ENCODE measurements at regions not wholly inside any gene's neighbourhood (a gene's known extent, or its start where the extent isn't known, plus 50 kb on each side); places are given as distances from the start of the nearest gene placed in this dataset.

DNA sequence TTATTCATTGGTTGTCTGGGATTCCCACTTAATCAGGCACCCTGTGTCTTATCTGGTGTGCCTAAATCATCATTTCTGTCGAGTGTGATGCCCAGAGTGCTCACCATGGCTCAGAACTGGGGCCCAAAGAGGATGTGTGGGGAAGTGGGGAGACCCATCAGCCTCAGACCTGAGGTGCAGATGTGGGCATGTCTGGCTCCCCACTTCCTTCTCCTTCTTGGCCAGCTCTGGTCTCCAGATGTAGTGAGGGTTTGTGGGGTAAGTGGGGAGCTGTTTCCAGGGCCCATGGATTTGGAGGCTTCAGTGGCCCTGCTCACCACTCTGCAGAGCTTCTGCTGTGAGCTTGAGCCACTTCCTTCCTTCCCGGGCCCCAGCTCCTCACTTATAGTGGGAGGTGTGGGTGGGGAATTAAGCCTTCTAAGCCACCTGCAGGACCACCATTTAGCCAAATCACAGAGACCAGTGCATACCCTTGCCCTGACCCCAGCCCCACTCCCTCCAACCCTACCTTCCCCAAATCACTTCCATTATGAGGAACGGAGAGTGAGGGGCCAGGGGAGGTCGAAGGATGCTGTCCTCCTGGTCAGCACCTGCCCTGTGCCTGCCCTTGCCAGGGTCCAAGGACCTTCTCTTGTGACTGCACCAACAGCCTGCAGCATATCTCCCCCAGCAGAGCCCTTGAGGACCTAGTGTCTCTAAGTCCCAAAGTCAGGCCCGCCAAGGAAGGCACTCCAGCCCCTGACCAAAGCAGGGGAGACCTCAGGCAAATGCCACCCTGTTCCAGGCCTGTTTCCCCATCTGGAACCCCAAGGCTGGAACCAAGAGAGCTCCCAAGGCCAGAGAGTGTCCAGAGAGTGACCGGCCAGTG is 278.2 kb upstream of the RTL1 start:
- no peak for DNase-seq (ENCODE audit: extremely low read depth, low read depth)
- no peak overlapping the region for H3K4me3 ChIP-seq (replicated peaks; ENCODE audit: low read depth, low read length)
- TF ChIP-seq, protein P1, sequence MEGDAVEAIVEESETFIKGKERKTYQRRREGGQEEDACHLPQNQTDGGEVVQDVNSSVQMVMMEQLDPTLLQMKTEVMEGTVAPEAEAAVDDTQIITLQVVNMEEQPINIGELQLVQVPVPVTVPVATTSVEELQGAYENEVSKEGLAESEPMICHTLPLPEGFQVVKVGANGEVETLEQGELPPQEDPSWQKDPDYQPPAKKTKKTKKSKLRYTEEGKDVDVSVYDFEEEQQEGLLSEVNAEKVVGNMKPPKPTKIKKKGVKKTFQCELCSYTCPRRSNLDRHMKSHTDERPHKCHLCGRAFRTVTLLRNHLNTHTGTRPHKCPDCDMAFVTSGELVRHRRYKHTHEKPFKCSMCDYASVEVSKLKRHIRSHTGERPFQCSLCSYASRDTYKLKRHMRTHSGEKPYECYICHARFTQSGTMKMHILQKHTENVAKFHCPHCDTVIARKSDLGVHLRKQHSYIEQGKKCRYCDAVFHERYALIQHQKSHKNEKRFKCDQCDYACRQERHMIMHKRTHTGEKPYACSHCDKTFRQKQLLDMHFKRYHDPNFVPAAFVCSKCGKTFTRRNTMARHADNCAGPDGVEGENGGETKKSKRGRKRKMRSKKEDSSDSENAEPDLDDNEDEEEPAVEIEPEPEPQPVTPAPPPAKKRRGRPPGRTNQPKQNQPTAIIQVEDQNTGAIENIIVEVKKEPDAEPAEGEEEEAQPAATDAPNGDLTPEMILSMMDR (IDR thresholded peaks at IDR 0.05; ENCODE audit: low read depth, low read length, missing control alignments) = no peak

DNA sequence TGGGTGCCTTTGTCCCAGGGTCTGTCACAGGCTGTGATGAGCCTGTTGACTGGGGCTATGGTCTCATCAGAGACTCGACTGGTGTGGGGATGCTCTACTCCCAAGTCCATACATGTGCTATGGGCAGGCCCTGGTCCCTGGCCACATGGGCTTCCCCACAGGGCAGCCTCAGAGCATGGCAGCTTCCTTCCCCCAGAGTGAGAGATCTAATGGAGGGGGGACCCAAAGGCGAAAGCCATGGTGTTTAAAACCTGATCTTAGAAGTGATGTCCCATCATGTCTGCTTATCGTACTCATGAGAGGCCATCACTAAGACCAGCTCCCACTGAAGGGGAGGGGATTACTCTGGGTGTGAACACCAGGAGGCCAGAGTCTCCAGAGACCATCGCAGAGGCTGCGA is 279.0 kb upstream of the RTL1 start:
- no peak overlapping the region for H3K4me3 ChIP-seq (replicated peaks; ENCODE audit: low read depth, low read length)
- no peak for DNase-seq (ENCODE audit: extremely low read depth, low read depth)
- TF ChIP-seq, protein P1 (IDR thresholded peaks at IDR 0.05; ENCODE audit: low read depth, low read length, missing control alignments) = no peak

DNA sequence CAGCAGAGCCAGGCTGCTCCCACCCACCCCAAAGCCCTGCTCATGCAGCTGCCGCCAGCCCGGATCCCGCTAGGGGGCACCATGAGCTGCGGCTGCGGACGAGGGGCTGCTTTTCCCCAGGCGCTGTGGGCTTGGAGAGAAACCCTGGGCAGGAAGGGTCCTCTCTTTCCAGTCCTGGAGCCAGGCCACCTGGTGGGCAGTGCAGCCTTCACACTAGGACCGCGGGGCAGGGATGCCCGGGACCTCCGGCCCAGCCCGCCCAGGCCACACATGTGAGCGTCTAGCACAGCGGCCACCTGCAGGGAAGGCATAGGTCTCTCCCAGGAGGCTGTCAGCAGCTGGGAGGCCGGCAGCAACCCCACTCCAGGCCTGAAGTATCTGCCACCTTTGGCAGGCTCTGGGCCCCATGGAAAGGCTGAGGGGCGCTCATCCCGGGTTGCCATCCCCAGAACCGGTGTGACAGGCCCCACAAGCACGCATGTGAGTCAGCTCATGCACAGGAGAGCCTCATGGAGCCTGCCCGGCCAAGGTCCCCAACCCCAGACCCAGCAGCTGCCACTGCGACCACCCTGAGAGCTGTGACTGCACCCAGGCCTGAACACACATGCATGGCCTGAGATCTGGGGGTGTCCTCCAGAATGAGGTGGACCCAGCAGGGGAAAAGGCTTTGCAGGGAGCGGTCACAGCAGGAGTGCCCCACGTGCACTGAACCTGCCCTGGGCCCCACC is 280.0 kb upstream of the RTL1 start:
- H3K4me3 ChIP-seq (replicated peaks; ENCODE audit: low read depth, low read length) = no peak overlapping the region
- TF ChIP-seq, protein P1 (IDR thresholded peaks at IDR 0.05; ENCODE audit: low read depth, low read length, missing control alignments) = no peak
- DNase-seq (ENCODE audit: extremely low read depth, low read depth) = no peak

DNA sequence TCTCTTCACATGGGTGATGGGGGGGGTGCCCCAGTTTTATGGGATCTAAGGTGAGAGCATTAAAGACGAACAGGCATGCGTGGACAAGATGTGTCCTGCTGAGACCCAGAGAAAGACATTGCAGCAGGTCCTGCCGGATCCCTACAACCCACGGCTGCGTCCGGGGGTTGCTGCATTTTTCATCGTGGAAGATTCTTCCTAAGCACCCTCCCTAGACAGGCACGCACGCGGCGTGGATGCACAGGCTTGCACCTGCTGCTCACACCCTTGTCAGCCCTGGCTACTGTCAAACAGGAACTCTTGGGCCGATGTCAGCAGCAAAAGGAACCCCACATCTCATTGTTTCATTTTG is 280.6 kb upstream of the RTL1 start:
- no peak for DNase-seq (ENCODE audit: extremely low read depth, low read depth)
- no peak overlapping the region for H3K4me3 ChIP-seq (replicated peaks; ENCODE audit: low read depth, low read length)
- TF ChIP-seq, protein P1 (IDR thresholded peaks at IDR 0.05; ENCODE audit: low read depth, low read length, missing control alignments) = no peak

DNA sequence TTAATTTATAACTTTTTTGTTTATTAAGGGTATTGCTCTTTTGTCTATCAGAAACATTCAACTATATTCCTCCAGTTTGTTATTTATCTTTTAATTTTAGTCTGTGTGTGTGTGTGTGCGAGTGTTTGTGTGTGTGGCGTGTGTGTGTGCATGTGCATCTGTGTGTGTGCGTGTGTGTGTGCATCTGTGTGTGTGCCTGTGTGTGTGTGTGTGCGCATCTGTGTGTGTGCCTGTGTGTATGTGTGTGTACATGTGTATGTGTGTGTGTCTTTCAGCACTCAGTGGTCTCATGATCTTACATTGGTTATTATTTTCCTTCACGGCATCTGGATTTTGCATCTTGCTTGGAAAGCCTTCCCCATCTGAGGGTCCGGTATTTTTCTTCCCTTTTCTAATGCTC is 281.1 kb upstream of the RTL1 start:
- TF ChIP-seq, protein P1 (IDR thresholded peaks at IDR 0.05; ENCODE audit: low read depth, low read length, missing control alignments) = no peak
- H3K4me3 ChIP-seq (replicated peaks; ENCODE audit: low read depth, low read length) = no peak overlapping the region
- no peak for DNase-seq (ENCODE audit: extremely low read depth, low read depth)

DNA sequence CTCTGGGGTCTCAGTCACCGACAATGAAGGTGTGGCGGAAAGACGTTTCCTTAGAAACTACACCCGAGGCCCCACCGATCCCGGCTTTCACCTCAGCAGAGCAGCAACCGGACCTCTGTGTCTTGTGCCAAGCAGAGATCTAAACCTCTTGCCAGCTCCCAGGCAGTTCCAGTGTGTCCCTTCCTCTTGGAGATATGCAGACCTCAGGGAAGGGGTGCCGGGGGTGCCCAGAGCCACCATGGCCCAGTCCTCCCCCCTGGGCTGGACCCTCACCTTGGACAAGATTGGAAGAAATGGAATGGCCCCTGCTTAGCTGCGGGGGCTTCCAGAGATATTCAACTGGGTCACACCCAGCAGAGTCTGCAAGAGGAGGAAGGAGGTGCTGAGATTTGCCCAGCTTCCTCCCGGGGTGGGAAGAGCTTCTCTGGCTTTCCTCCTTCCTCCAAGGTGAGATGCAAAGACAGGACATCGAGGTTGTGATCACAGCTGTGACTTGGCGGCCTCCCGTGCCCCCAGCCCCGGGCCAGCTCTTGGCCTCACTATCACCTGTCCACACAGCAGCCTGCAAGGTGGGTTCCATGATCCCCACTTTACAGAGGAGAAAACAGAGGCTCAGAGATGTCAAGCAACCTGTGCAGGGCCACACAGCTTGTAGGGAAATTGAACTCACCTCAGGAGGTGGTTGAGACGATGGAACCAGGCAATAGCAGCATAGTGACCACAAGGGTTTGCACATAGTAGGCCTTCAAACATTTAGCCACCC is 281.7 kb upstream of the RTL1 start:
- DNase-seq (ENCODE audit: extremely low read depth, low read depth) = no peak
- no peak overlapping the region for H3K4me3 ChIP-seq (replicated peaks; ENCODE audit: low read depth, low read length)
- TF ChIP-seq, protein P1 (IDR thresholded peaks at IDR 0.05; ENCODE audit: low read depth, low read length, missing control alignments) = no peak

All from HFF-Myc (cell line).